ENCODE measurements at regions not wholly inside any gene's neighbourhood (a gene's known extent, or its start where the extent isn't known, plus 50 kb on each side); places are given as distances from the start of the nearest gene placed in this dataset.

DNA sequence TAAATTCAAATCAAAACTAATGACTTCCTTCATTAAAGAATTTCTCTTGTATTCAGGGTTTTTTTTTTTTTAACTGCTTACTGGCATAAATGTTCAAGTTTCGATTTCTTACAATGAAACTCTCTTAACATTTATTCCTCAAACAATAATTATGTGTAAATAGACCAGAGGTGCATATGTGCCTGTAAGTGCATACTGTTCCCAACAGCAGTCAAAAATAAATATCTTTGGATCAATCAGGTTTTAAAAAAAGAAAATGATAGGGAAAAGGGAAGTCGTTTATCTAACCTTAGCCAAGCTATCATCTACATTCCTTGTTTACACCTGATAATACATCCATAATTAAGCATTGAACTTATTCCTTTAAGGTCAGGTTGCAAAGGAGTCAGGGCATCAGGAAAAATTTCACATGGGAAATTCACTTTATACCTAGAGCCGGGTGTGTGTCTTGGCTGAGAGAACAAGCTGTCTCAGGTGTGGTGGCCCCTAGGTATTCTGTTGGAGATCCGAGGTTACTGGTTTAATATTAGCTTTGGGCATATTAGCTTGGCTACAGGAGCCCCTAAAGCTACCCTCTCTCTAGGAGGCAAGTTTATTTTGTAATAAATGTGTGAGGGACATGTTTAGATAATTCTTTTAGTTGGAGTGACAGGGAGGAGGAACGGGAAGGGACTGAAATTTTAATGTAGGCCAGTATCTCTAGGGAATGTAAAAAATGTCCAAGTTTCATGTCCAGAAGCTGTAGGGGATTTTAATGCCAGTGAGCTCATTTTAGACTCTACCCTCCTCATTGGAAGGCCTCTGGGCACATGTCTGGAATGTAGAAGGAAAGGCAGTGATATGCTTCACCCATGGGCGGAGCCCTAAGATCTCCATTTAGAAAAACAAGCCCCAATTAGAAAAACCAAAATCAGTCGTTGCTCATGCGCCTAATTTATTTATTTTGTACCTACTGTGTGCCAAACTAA is 327.9 kb upstream of the PROX1 start:
- Histone ChIP-seq H3K4me3 (no peak overlapping the region), H3K9me3 (no peaks in the 10 kb centered on the region), H3K27me3 (ENCODE audit: low read depth) (peaks cover 5% of the 10 kb centered on the region), H3K4me1 (no peaks in the 10 kb centered on the region), H3K36me3 (no peaks in the 10 kb centered on the region), H3K27ac (no peak overlapping the region)
- intact Hi-C loops (cut with DNase I), result no loop called here
- DNase-seq (no peak), ATAC-seq (no peak)
- no peak for TF ChIP-seq CTCF (IDR thresholded peaks at IDR 0.05)

GRCh38 chr1:213661302-213661701 is 326.5 kb upstream of the PROX1 start:
- DNase-seq (no peak), ATAC-seq (no peak)
- Histone ChIP-seq H3K4me3 (no peak overlapping the region), H3K4me1 (no peaks in the 10 kb centered on the region), H3K27ac (no peak overlapping the region), H3K36me3 (no peaks in the 10 kb centered on the region), H3K9me3 (no peaks in the 10 kb centered on the region), H3K27me3 (ENCODE audit: low read depth) (peaks cover 3% of the 10 kb centered on the region)
- intact Hi-C loops (cut with DNase I), result no loop called here
- TF ChIP-seq CTCF (IDR thresholded peaks at IDR 0.05), result no peak

GRCh38 chr1:213666113-213666512 is 321.7 kb upstream of the PROX1 start:
- H3K27me3 ChIP-seq (ENCODE audit: low read depth), result no peaks in the 10 kb centered on the region
- intact Hi-C loops (cut with DNase I), result no loop called here

GRCh38 chr1:213666922-213667321 is 320.9 kb upstream of the PROX1 start:
- H3K27ac ChIP-seq, result no peak overlapping the region
- no peak for TF ChIP-seq CTCF (IDR thresholded peaks at IDR 0.05)
- no peaks in the 10 kb centered on the region for H3K9me3 ChIP-seq
- no peaks in the 10 kb centered on the region for H3K36me3 ChIP-seq
- H3K4me1 ChIP-seq, result no peaks in the 10 kb centered on the region
- intact Hi-C loops (cut with DNase I), result no loop called here
- no peak for ATAC-seq
- H3K27me3 ChIP-seq (ENCODE audit: low read depth), result no peaks in the 10 kb centered on the region
- DNase-seq, result no peak
- H3K4me3 ChIP-seq, result no peak overlapping the region

More at GRCh38 chr1:213666113-213666512, 321.7 kb upstream of the PROX1 start:
- TF ChIP-seq CTCF (IDR thresholded peaks at IDR 0.05), result no peak
- ATAC-seq (no peak), DNase-seq (no peak)
- Histone ChIP-seq H3K4me1 (no peaks in the 10 kb centered on the region), H3K4me3 (no peak overlapping the region), H3K27ac (no peak overlapping the region), H3K9me3 (no peaks in the 10 kb centered on the region), H3K36me3 (no peaks in the 10 kb centered on the region)

DNA sequence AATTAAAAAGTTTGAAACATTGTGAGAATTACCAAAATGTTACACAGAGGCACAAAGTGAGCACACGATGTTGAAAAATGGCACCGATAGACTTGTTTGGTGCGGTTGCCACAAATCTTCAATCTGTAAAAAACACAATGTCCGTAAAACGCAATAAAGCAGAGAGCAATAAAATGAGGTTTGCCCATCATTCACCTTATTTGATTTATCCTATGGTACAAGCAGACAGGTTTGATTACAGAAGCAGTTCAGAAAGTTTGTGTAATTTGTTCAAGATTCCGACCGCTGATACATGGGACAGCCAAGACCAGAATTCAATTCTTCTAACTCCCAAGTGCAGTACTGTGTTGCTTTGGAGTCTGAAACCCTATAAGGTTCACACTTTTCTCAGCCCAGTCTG is 318.3 kb upstream of the PROX1 start:
- no peak overlapping the region for H3K4me3 ChIP-seq
- no peak overlapping the region for H3K27ac ChIP-seq
- H3K27me3 ChIP-seq (ENCODE audit: low read depth), result no peaks in the 10 kb centered on the region
- intact Hi-C loops (cut with DNase I), result no loop called here
- DNase-seq, result no peak
- TF ChIP-seq CTCF (IDR thresholded peaks at IDR 0.05), result no peak
- no peaks in the 10 kb centered on the region for H3K9me3 ChIP-seq
- no peaks in the 10 kb centered on the region for H3K4me1 ChIP-seq
- ATAC-seq, result no peak
- no peaks in the 10 kb centered on the region for H3K36me3 ChIP-seq

All from lower lobe of right lung (tissue), 2 donors.